HCT116 (cell line): ENCODE measurements at regions not wholly inside any gene's neighbourhood (a gene's known extent, or its start where the extent isn't known, plus 50 kb on each side); places are given as distances from the start of the nearest gene placed in this dataset.

ENCODE experiments used
- ATAC-seq: fragments of 200-7000 bp; cut with Tn5 transposase; 2 replicates; pipeline ENCODE4 v1.9.1; 2020; ENCODE audit warnings: mild to moderate bottlenecking, moderate library complexity
- BruUV-seq: library from RNA; stranded (reverse); fragments of 400-500 nt; replicated peaks from 2 replicates; lab custom pipeline; 2021; lab: Mats Ljungman, UMichigan
- CTCF ChIA-PET: fragments of 300-600 bp; sonication (Branson Sonifier 250); formaldehyde crosslinking; loops from one replicate; lab custom pipeline; 2021; ENCODE audit warnings: antibody characterized with exemption; lab: Charles Lee
- POLR2A ChIA-PET: fragments of 300-600, 350-600 bp; sonication (Branson Sonifier 250); formaldehyde crosslinking; loops from one replicate; lab custom pipeline; 2021; ENCODE audit warnings: antibody characterized with exemption; lab: Charles Lee
- RAD21 ChIA-PET, 2 experiments: fragments of 300-600 bp; sonication (Branson Sonifier 250); formaldehyde crosslinking; loops; one replicate each; lab custom pipeline; 2023; ENCODE audit warnings: low total read pairs in 2 of 2; ENCODE audit not compliant: uncharacterized antibody in 2 of 2, unreplicated experiment in 2 of 2, low non-redundant PET in 1 of 2; lab: Charles Lee
- DNase-seq: peaks from one replicate; pipeline ENCODE4 v3.0.0-alpha.2; 2010; ENCODE audit warnings: low read depth, low spot score
- H2AFZ ChIP-seq: fragments of 200-600 bp; shearing (Covaris generic), sonication (generic); 2 replicates; pipeline ENCODE4 v1.6.1; 2017; ENCODE audit warnings: low read depth, mixed run types, mixed read lengths, antibody characterized with exemption, low read length; ENCODE audit not compliant: poor library complexity, severe bottlenecking
- H3K27ac ChIP-seq: 2 replicates; pipeline ENCODE4 v1.5.1; 2012; ENCODE audit warnings: low read depth, low read length
- H3K27me3 ChIP-seq: fragments of 200-600 bp; sonication (generic); 2 replicates; pipeline ENCODE4 v1.6.1; 2016; ENCODE audit warnings: mixed run types, low read length, mixed read lengths; ENCODE audit not compliant: insufficient read depth
- H3K36me3 ChIP-seq, 2 experiments: fragments of 200-500 bp in 1 of 2; fragments of 200-600 bp in 1 of 2; sonication (Bioruptor generic) in 1 of 2; sonication (generic) in 1 of 2; 2 replicates each; pipeline versions ENCODE4 v1.5.1 to v1.6.1; 2014 to 2016; ENCODE audit warnings: low read length in 2 of 2, inconsistent platforms in 1 of 2, mixed read lengths in 1 of 2, mixed run types in 1 of 2; ENCODE audit not compliant: insufficient read depth in 2 of 2, control insufficient read depth in 1 of 2
- H3K4me1 ChIP-seq, 2 experiments: fragments of 200-600 bp in 1 of 2; sonication (generic) in 1 of 2; 2 replicates each; pipeline versions ENCODE4 v1.5.1 to v1.6.1; 2012 to 2017; ENCODE audit warnings: low read length in 2 of 2, inconsistent platforms in 1 of 2, mild to moderate bottlenecking in 1 of 2, mixed read lengths in 1 of 2, mixed run types in 1 of 2, moderate library complexity in 1 of 2; ENCODE audit not compliant: insufficient read depth in 2 of 2, control insufficient read depth in 1 of 2
- H3K4me2 ChIP-seq: fragments of 200-600 bp; sonication (generic); 2 replicates; pipeline ENCODE4 v1.6.1; 2017; ENCODE audit warnings: mixed run types, low read length, mixed read lengths
- H3K4me3 ChIP-seq, 2 experiments: fragments of 200-600 bp in 1 of 2; sonication (generic) in 1 of 2; replicated peaks in 1 of 2; 2 replicates each; pipeline ENCODE4 v1.5.1; 2011 to 2016; ENCODE audit warnings: low read length in 2 of 2, control low read depth in 1 of 2, low read depth in 1 of 2, mild to moderate bottlenecking in 1 of 2, mixed read lengths in 1 of 2, mixed run types in 1 of 2
- H3K79me2 ChIP-seq: fragments of 200-600 bp; sonication (generic); 2 replicates; pipeline ENCODE4 v1.6.1; 2017; ENCODE audit warnings: mild to moderate bottlenecking, mixed run types, low read length, moderate library complexity, mixed read lengths; ENCODE audit not compliant: insufficient read depth
- H3K9ac ChIP-seq: fragments of 200-600 bp; sonication (generic); 2 replicates; pipeline ENCODE4 v1.6.1; 2016; ENCODE audit warnings: low read length, mixed read lengths
- H3K9me2 ChIP-seq: fragments of 200-600 bp; sonication (generic), shearing (Covaris generic); 2 replicates; pipeline ENCODE4 v1.6.1; 2017; ENCODE audit warnings: mixed run types, mild to moderate bottlenecking, moderate library complexity; ENCODE audit not compliant: insufficient read depth
- H3K9me3 ChIP-seq, 2 experiments: fragments of 200-500 bp in 1 of 2; fragments of 200-600 bp in 1 of 2; sonication (Bioruptor generic) in 1 of 2; sonication (generic) in 1 of 2; 2 replicates each; pipeline ENCODE4 v1.6.1; 2014 to 2017; ENCODE audit warnings: low read length in 2 of 2, mixed read lengths in 2 of 2, inconsistent platforms in 1 of 2, low read depth in 1 of 2, mild to moderate bottlenecking in 1 of 2, mixed run types in 1 of 2, moderate library complexity in 1 of 2; ENCODE audit not compliant: control insufficient read depth in 1 of 2, insufficient read depth in 1 of 2
- H4K20me1 ChIP-seq: fragments of 200-600 bp; sonication (generic), shearing (Covaris generic); 2 replicates; pipeline ENCODE4 v1.6.1; 2017; ENCODE audit warnings: mixed run types, mild to moderate bottlenecking, moderate library complexity; ENCODE audit not compliant: insufficient read depth
- ELF1 ChIP-seq: IDR thresholded peaks from 2 replicates; pipeline ENCODE4 v1.6.1; 2012; ENCODE audit warnings: low read depth, borderline replicate concordance
- EZH2 ChIP-seq: fragments of 200-600 bp; sonication (generic); IDR thresholded peaks from 2 replicates; pipeline ENCODE4 v1.6.1; 2017; ENCODE audit warnings: antibody characterized with exemption, mixed run types
- EZH2phosphoT487 ChIP-seq: fragments of 200-600 bp; IDR thresholded peaks from 2 replicates; pipeline ENCODE4 v1.6.1; 2018; ENCODE audit warnings: antibody characterized with exemption, borderline replicate concordance
- FOSL1 ChIP-seq: IDR thresholded peaks from 2 replicates; pipeline ENCODE4 v1.6.1; 2012; ENCODE audit warnings: low read depth
- POLR2A ChIP-seq: IDR thresholded peaks from 2 replicates; pipeline ENCODE4 v1.7.0; 2011; ENCODE audit warnings: borderline replicate concordance; ENCODE audit not compliant: insufficient read depth, insufficient read length; ENCODE audit errors: extremely low read depth
- POLR2AphosphoS5 ChIP-seq: IDR thresholded peaks from 2 replicates; pipeline ENCODE4 v1.6.1; 2011; ENCODE audit warnings: mild to moderate bottlenecking, low read depth, low read length, moderate library complexity
- RAD21 ChIP-seq: IDR thresholded peaks from 2 replicates; pipeline ENCODE4 v1.6.1; 2012; ENCODE audit warnings: low read depth, mild to moderate bottlenecking
- SP1 ChIP-seq: IDR thresholded peaks from 2 replicates; pipeline ENCODE4 v1.6.1; 2012; ENCODE audit warnings: low read depth
- intact Hi-C: fragments of 100-400 bp; cut with micrococcal nuclease; formaldehyde crosslinking; loops from 2 replicates; pipeline ENCODE4 v1.10.0; 2022
- TF ChIP-seq, protein P1 (sequence below): IDR thresholded peaks from 2 replicates; pipeline ENCODE4 v1.6.1; 2011; ENCODE audit warnings: mild to moderate bottlenecking, low read length, moderate library complexity; ENCODE audit not compliant: insufficient replicate concordance; ENCODE audit errors: extremely low read depth
- TF ChIP-seq, protein P2 (sequence below), 3 experiments: fragments of 200-600 bp in 1 of 3; sonication (generic) in 1 of 3; IDR thresholded peaks in 2 of 3; conservative IDR thresholded peaks in 1 of 3; 2 replicates each; pipeline ENCODE4 v1.5.1; 2012 to 2017; ENCODE audit warnings: low read depth in 2 of 3, low read length in 2 of 3, antibody characterized with exemption in 1 of 3, borderline replicate concordance in 1 of 3, control low read depth in 1 of 3, mild to moderate bottlenecking in 1 of 3, mixed read lengths in 1 of 3, mixed run types in 1 of 3, moderate library complexity in 1 of 3; ENCODE audit not compliant: insufficient read depth in 1 of 3

- ChIA-PET POLR2A (no interaction called here), RAD21 (no interaction called here), CTCF (no interaction called here)
- Histone ChIP-seq H3K27ac (no peak overlapping the region), H3K79me2 (no peaks in the 10 kb centered on the region), H3K4me3 (no peak overlapping the region), H3K9ac (no peak overlapping the region), H3K27me3 (no peaks in the 10 kb centered on the region), H3K9me3 (peaks cover 15 to 32% of the 10 kb centered on the region in 2 experiments; a peak in 3 of 4 replicates), H3K4me2 (no peak overlapping the region), H2AFZ (no peak overlapping the region), H3K4me1 (no peaks in the 10 kb centered on the region), H4K20me1 (no peaks in the 10 kb centered on the region; the same call in 1 of the 2 replicates), H3K36me3 (no peaks in the 10 kb centered on the region), H3K9me2 (no peaks in the 10 kb centered on the region)
- ATAC-seq (no peak), DNase-seq (no peak)
- BruUV-seq, result no TSS peak
- TF ChIP-seq, protein P1, sequence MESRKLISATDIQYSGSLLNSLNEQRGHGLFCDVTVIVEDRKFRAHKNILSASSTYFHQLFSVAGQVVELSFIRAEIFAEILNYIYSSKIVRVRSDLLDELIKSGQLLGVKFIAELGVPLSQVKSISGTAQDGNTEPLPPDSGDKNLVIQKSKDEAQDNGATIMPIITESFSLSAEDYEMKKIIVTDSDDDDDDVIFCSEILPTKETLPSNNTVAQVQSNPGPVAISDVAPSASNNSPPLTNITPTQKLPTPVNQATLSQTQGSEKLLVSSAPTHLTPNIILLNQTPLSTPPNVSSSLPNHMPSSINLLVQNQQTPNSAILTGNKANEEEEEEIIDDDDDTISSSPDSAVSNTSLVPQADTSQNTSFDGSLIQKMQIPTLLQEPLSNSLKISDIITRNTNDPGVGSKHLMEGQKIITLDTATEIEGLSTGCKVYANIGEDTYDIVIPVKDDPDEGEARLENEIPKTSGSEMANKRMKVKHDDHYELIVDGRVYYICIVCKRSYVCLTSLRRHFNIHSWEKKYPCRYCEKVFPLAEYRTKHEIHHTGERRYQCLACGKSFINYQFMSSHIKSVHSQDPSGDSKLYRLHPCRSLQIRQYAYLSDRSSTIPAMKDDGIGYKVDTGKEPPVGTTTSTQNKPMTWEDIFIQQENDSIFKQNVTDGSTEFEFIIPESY, result no peak
- TF ChIP-seq POLR2A (no peak), ELF1 (no peak), SP1 (no peak), POLR2AphosphoS5 (no peak), RAD21 (no peak), EZH2 (no peak), EZH2phosphoT487 (no peak), FOSL1 (no peak)
- TF ChIP-seq, protein P2, sequence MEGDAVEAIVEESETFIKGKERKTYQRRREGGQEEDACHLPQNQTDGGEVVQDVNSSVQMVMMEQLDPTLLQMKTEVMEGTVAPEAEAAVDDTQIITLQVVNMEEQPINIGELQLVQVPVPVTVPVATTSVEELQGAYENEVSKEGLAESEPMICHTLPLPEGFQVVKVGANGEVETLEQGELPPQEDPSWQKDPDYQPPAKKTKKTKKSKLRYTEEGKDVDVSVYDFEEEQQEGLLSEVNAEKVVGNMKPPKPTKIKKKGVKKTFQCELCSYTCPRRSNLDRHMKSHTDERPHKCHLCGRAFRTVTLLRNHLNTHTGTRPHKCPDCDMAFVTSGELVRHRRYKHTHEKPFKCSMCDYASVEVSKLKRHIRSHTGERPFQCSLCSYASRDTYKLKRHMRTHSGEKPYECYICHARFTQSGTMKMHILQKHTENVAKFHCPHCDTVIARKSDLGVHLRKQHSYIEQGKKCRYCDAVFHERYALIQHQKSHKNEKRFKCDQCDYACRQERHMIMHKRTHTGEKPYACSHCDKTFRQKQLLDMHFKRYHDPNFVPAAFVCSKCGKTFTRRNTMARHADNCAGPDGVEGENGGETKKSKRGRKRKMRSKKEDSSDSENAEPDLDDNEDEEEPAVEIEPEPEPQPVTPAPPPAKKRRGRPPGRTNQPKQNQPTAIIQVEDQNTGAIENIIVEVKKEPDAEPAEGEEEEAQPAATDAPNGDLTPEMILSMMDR (IDR thresholded peaks at IDR 0.05 in 2 of 3, conservative IDR thresholded peaks at IDR 0.05 in 1 of 3; ENCODE audit: borderline replicate concordance in 1 of 3, insufficient read depth in 1 of 3, low read depth in 2 of 3, low read length in 2 of 3), result no peak
- intact Hi-C loops, result no loop called here
Measured at GRCh38 chr16:59909262-59909661, 1175.1 kb upstream of the GOT2 start.
